PC-3 (cell line): ENCODE measurements at regions not wholly inside any gene's neighbourhood (a gene's known extent, or its start where the extent isn't known, plus 50 kb on each side); places are given as distances from the start of the nearest gene placed in this dataset.

Experiments used
- ATAC-seq: fragments of 200-7000 bp; cut with Tn5 transposase; 2 replicates; pipeline ENCODE4 v1.9.1; 2020; ENCODE audit warnings: mild to moderate bottlenecking, moderate library complexity
- BruUV-seq: library from RNA; stranded (reverse); fragments of 400-500 nt; replicated peaks from 2 replicates; lab custom pipeline; 2021; lab: Mats Ljungman, UMichigan
- CTCF ChIA-PET: fragments of 300-600 bp; sonication (Branson Sonifier 250); formaldehyde crosslinking; loops from one replicate; lab custom pipeline; 2022; ENCODE audit warnings: antibody characterized with exemption; lab: Charles Lee
- POLR2A ChIA-PET: fragments of 300-600 bp; sonication (Branson Sonifier 250); formaldehyde crosslinking; loops from one replicate; lab custom pipeline; 2022; ENCODE audit warnings: antibody characterized with exemption; ENCODE audit not compliant: unreplicated experiment; lab: Charles Lee
- DNase-seq: peaks from one replicate; pipeline ENCODE4 v3.0.0-alpha.2; 2015
- H2AFZ ChIP-seq: fragments of 300-600 bp; sonication (generic); 2 replicates; pipeline ENCODE4 v1.6.0; 2016; ENCODE audit warnings: antibody characterized with exemption, low read length
- H3F3A ChIP-seq: fragments of 300-600 bp; sonication (generic); one replicate; pipeline ENCODE4 v1.6.0; 2017; ENCODE audit warnings: antibody characterized with exemption, low read length, control low read depth, mild to moderate bottlenecking; ENCODE audit not compliant: unreplicated experiment
- H3K27ac ChIP-seq: fragments of 300-600 bp; sonication (generic); 2 replicates; pipeline ENCODE4 v1.5.1; 2016; ENCODE audit warnings: mild to moderate bottlenecking, low read length
- H3K27me3 ChIP-seq: fragments of 300-600 bp; sonication (generic); 2 replicates; pipeline ENCODE4 v1.6.1; 2016; ENCODE audit warnings: low read length, mixed read lengths
- H3K36me3 ChIP-seq: fragments of 300-600 bp; sonication (generic); 2 replicates; pipeline ENCODE4 v1.6.1; 2016; ENCODE audit warnings: low read depth, mixed run types, low read length, mixed read lengths
- H3K4me1 ChIP-seq: fragments of 300-600 bp; sonication (generic); 2 replicates; pipeline ENCODE4 v1.5.1; 2016; ENCODE audit warnings: low read length; ENCODE audit not compliant: insufficient read depth
- H3K4me2 ChIP-seq: fragments of 300-600 bp; sonication (generic); 2 replicates; pipeline ENCODE4 v1.6.0; 2016; ENCODE audit warnings: low read length
- H3K4me3 ChIP-seq: fragments of 300-600 bp; sonication (generic); 2 replicates; pipeline ENCODE4 v1.5.1; 2016; ENCODE audit warnings: mild to moderate bottlenecking, low read length, mixed read lengths
- H3K79me2 ChIP-seq: fragments of 300-600 bp; sonication (generic); 2 replicates; pipeline ENCODE4 v1.6.1; 2017; ENCODE audit warnings: low read length, mixed read lengths
- H3K9ac ChIP-seq: fragments of 300-600 bp; sonication (generic); 2 replicates; pipeline ENCODE4 v1.6.0; 2016; ENCODE audit warnings: mild to moderate bottlenecking, low read length
- H3K9me2 ChIP-seq: fragments of 300-600 bp; sonication (generic); replicated peaks from 2 replicates; pipeline ENCODE4 v1.6.1; 2016; ENCODE audit warnings: mixed run types, low read length, mixed read lengths
- H3K9me3 ChIP-seq: fragments of 300-600 bp; sonication (generic); 2 replicates; pipeline ENCODE4 v1.6.1; 2016; ENCODE audit warnings: low read length, mixed read lengths
- H4K20me1 ChIP-seq: fragments of 300-600 bp; sonication (generic); 2 replicates; pipeline ENCODE4 v1.6.1; 2016; ENCODE audit warnings: low read length, mixed read lengths
- EZH2 ChIP-seq: fragments of 300-600 bp; sonication (generic); IDR thresholded peaks from one replicate; pipeline ENCODE4 v1.6.1; 2017; ENCODE audit warnings: antibody characterized with exemption, mild to moderate bottlenecking, low read length; ENCODE audit not compliant: unreplicated experiment
- EZH2phosphoT487 ChIP-seq: fragments of 300-600 bp; sonication (generic); IDR thresholded peaks from 2 replicates; pipeline ENCODE4 v1.6.1; 2018; ENCODE audit warnings: mild to moderate bottlenecking, antibody characterized with exemption, low read length, borderline replicate concordance
- intact Hi-C: fragments of 100-400 bp; cut with micrococcal nuclease; formaldehyde crosslinking; loops from 2 replicates; pipeline ENCODE4 v1.9.0; 2023
- TF ChIP-seq, protein P1 (sequence below): fragments of 300-600 bp; sonication (generic); conservative IDR thresholded peaks from 2 replicates; pipeline ENCODE4 v1.5.1; 2017; ENCODE audit warnings: antibody characterized with exemption, low read depth, mild to moderate bottlenecking, low read length

DNA sequence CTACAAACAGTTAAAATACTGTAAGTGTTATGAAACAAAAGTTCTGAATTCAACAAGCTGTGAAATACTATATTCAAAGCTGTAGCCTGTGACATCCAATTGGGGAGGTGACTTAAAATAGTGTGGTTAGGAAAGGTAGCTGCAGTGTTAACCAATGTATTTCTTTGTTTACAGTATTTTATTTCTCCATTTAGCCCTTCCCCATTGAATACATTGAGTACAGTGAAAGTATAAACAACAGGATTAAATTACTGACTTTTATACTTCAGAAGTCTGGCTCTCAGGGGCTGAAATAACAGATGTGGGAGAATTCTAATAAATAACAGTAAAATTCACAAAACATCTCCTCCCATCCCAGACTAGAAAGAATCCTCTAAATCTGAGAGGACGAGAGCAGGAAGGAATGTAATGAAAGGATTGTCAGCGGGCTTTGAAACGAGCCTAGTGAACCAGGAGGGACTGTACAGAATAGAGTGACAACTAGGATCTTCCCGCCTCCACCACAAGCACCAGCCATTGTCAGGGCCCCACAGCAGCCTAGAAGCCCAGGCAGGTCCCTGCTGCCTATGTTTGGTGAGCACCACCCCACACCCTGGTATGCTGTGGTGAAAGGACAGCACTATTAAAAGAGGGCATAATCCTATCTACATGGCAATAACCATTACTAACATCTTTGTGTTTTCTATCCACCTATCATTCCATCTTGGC lies 73.7 kb downstream of the SPCS3 start:
- H3K4me3 ChIP-seq = no peak overlapping the region
- no peak for TF ChIP-seq EZH2phosphoT487
- TF ChIP-seq, protein P1, sequence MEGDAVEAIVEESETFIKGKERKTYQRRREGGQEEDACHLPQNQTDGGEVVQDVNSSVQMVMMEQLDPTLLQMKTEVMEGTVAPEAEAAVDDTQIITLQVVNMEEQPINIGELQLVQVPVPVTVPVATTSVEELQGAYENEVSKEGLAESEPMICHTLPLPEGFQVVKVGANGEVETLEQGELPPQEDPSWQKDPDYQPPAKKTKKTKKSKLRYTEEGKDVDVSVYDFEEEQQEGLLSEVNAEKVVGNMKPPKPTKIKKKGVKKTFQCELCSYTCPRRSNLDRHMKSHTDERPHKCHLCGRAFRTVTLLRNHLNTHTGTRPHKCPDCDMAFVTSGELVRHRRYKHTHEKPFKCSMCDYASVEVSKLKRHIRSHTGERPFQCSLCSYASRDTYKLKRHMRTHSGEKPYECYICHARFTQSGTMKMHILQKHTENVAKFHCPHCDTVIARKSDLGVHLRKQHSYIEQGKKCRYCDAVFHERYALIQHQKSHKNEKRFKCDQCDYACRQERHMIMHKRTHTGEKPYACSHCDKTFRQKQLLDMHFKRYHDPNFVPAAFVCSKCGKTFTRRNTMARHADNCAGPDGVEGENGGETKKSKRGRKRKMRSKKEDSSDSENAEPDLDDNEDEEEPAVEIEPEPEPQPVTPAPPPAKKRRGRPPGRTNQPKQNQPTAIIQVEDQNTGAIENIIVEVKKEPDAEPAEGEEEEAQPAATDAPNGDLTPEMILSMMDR = no peak
- TF ChIP-seq EZH2 = no peak
- H3K27me3 ChIP-seq = no peaks in the 10 kb centered on the region
- H3K79me2 ChIP-seq = no peaks in the 10 kb centered on the region
- H3K4me2 ChIP-seq = no peak overlapping the region
- ChIA-PET CTCF (no interaction called here), POLR2A (no interaction called here)
- no peaks in the 10 kb centered on the region for H3K9me2 ChIP-seq
- no peak overlapping the region for H3K9ac ChIP-seq
- H3K36me3 ChIP-seq = no peaks in the 10 kb centered on the region
- H3K27ac ChIP-seq = no peak overlapping the region
- no peak overlapping the region for H2AFZ ChIP-seq
- H3F3A ChIP-seq = no peaks in the 10 kb centered on the region
- no peaks in the 10 kb centered on the region for H3K4me1 ChIP-seq
- intact Hi-C loops = no loop called here
- DNase-seq (no peak), ATAC-seq (no peak)
- no peaks in the 10 kb centered on the region for H3K9me3 ChIP-seq
- BruUV-seq = no TSS peak
- H4K20me1 ChIP-seq = no peaks in the 10 kb centered on the region

DNA sequence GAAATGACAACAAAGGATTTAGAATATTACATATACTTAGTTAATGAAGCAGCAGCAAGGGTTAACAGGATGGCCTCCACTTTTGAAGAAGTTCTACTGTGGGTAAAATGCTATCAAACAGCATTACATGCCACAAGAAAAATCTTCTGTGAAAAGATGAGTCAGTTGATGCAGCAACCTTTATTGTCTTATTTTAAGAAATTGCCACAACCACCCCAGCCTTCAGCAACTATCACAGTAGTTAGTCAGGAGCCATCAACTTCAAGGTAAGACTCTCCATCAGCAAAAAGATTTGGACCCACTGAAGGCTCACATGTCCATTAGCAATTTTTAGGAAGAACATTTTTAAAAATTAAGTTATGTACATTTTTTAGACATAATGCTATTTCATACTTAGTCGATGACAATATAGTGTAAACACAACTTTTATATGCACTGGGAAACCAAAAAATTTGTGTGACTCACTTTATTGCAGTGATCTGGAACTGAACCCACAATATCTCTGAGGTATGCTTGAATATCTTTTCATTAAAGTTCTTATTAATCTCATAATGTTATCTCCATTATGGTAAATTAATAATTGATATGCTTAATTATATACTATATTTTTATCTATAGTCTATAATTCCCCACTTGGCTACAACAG lies 81.2 kb downstream of the SPCS3 start:
- no peaks in the 10 kb centered on the region for H3F3A ChIP-seq
- H3K27me3 ChIP-seq = no peaks in the 10 kb centered on the region
- H3K4me3 ChIP-seq = no peak overlapping the region
- H4K20me1 ChIP-seq = no peaks in the 10 kb centered on the region
- peak overlapping the region; percentile 95 for H3K27ac ChIP-seq
- H3K79me2 ChIP-seq = no peaks in the 10 kb centered on the region
- no peak overlapping the region for H2AFZ ChIP-seq
- POLR2A ChIA-PET = no interaction called here
- TF ChIP-seq EZH2 (no peak), EZH2phosphoT487 (no peak)
- TF ChIP-seq, protein P1 = no peak
- DNase-seq (peak; percentile 87), ATAC-seq (peak; percentile 83)
- intact Hi-C loops = loop anchor here (2.0 to 5.0 kb wide), 2 partner anchors 42 to 136 kb away; no protein-coding TSS in a partner anchor
- H3K4me1 ChIP-seq = peaks cover 45% of the 10 kb centered on the region
- no peaks in the 10 kb centered on the region; the same call in 1 of the 2 replicates for H3K36me3 ChIP-seq
- CTCF ChIA-PET = no interaction called here
- no peaks in the 10 kb centered on the region for H3K9me2 ChIP-seq
- H3K9ac ChIP-seq = peak overlapping the region; percentile 42; the same call in 1 of the 2 replicates
- TSS peak; percentile 62 for BruUV-seq
- peak overlapping the region; percentile 48 for H3K4me2 ChIP-seq
- H3K9me3 ChIP-seq = no peaks in the 10 kb centered on the region

DNA sequence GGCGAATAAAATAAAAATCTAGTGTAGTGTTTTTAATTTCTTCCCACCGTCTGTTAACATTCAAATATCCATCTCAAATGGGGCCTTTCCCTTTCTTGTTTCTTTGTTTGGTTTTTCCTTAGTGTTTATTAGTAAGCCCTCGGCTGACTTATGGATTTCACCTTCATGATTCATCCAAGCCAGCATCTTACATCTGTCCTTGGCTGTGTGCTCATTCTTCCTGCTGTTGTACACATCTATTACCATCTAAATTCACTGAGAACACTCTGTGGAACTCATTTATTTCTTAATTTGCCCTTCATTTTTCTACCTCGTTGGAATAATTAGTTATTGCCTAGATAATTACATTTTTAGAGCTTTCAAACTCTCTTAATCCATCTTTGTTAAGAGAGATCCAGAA lies 84.9 kb downstream of the SPCS3 start:
- Histone ChIP-seq H3K4me2 (peak overlapping the region; percentile 11; the same call in 1 of the 2 replicates), H3K4me3 (no peak overlapping the region), H3K36me3 (no peaks in the 10 kb centered on the region; the same call in 1 of the 2 replicates), H3K9me2 (no peaks in the 10 kb centered on the region), H4K20me1 (no peaks in the 10 kb centered on the region), H3K9ac (no peak overlapping the region), H3K27ac (peak overlapping the region; percentile 48), H3K27me3 (no peaks in the 10 kb centered on the region), H2AFZ (no peak overlapping the region), H3K79me2 (no peaks in the 10 kb centered on the region), H3F3A (no peaks in the 10 kb centered on the region), H3K4me1 (peaks cover 59% of the 10 kb centered on the region), H3K9me3 (no peaks in the 10 kb centered on the region)
- BruUV-seq = no TSS peak
- DNase-seq = peak; percentile 64
- CTCF ChIA-PET = no interaction called here
- POLR2A ChIA-PET = no interaction called here
- peak; percentile 57 for ATAC-seq
- TF ChIP-seq, protein P1 = no peak
- no peak for TF ChIP-seq EZH2
- no peak for TF ChIP-seq EZH2phosphoT487
- intact Hi-C loops = loop anchor here (5.0 kb wide), 1 partner anchor 133 kb away; no protein-coding TSS in a partner anchor
